Adrenal gland (tissue), 9 donors: ENCODE measurements at regions not wholly inside any gene's neighbourhood (a gene's known extent, or its start where the extent isn't known, plus 50 kb on each side); places are given as distances from the start of the nearest gene placed in this dataset.

Experiments
- DNase-seq, 7 donors: peaks; one replicate each; pipeline ENCODE4 v3.0.0-alpha.2; 2019 to 2020
- H3K27ac ChIP-seq, 5 donors: fragments of 200-600 bp; sonication (generic) in 4 of 5; 1 replicate in 3 of 5; 2 replicates in 2 of 5; pipeline versions ENCODE4 v1.5.1 to v1.8.0; 2016 to 2020; ENCODE audit warnings: mild to moderate bottlenecking in 1 of 5
- H3K27me3 ChIP-seq: fragments of 200-600 bp; 2 replicates; pipeline ENCODE4 v1.8.0; 2021
- H3K36me3 ChIP-seq, 2 donors: fragments of 200-600 bp; replicated peaks in 1 of 2; 1 replicate in 1 of 2; 2 replicates in 1 of 2; pipeline versions ENCODE4 v1.5.1 to v1.8.0; 2018 to 2022
- H3K4me1 ChIP-seq, 2 donors: fragments of 200-600 bp; replicated peaks in 1 of 2; 1 replicate in 1 of 2; 2 replicates in 1 of 2; pipeline versions ENCODE4 v1.5.1 to v1.8.0; 2018 to 2021
- H3K4me3 ChIP-seq, 4 donors: fragments of 200-600 bp; sonication (generic) in 3 of 4; one replicate each; pipeline ENCODE4 v1.5.1; 2016 to 2018
- H3K9me3 ChIP-seq, 3 donors: fragments of 200-600 bp; sonication (generic) in 1 of 3; replicated peaks in 1 of 3; 1 replicate in 2 of 3; 2 replicates in 1 of 3; pipeline versions ENCODE4 v1.5.1 to v1.8.0; 2016 to 2021
- POLR2A ChIP-seq, 2 donors: fragments of 450-650 bp; IDR thresholded peaks; one replicate each; pipeline ENCODE4 v1.6.1; 2017; ENCODE audit warnings: antibody characterized with exemption in 2 of 2, mild to moderate bottlenecking in 2 of 2, moderate library complexity in 1 of 2
- WGBS, 4 donors: extraction: QIAGEN DNeasy Blood & Tissue Kit in 2 of 4; methylation state at CpG; one replicate each; pipeline versions ENCODE4 v1.1.5 to v1.1.7; 2013 to 2017; 5-methylcytosine and 5-hydroxymethylcytosine counted together
- intact Hi-C, 2 donors: fragments of 100-400 bp; cut with DNase I; formaldehyde crosslinking; loops; one replicate each; pipeline versions ENCODE4 v1.14.1 to v1.15.0; 2022 to 2023
- TF ChIP-seq, protein P1 (sequence below), 6 experiments: fragments of 450-650 bp in 4 of 6; fragments of 200-600 bp in 2 of 6; sonication (generic) in 1 of 6; IDR thresholded peaks; 1 replicate in 5 of 6; 2 replicates in 1 of 6; pipeline versions ENCODE4 v1.5.1 to v1.8.0; 2016 to 2021; ENCODE audit warnings: antibody characterized with exemption in 6 of 6, mild to moderate bottlenecking in 2 of 6, moderate library complexity in 1 of 6
- donor health status: healthy with polysubstance abuse.
- donor health status: Bipolar disorder and iron deficiency.
- donor health status: DM: yes; HTN: yes; CAD: no.
- donor health status: DM: no; HTN: no; CAD: no.
- donor health status: DM: no; HTN: no; CAD: no.

DNA sequence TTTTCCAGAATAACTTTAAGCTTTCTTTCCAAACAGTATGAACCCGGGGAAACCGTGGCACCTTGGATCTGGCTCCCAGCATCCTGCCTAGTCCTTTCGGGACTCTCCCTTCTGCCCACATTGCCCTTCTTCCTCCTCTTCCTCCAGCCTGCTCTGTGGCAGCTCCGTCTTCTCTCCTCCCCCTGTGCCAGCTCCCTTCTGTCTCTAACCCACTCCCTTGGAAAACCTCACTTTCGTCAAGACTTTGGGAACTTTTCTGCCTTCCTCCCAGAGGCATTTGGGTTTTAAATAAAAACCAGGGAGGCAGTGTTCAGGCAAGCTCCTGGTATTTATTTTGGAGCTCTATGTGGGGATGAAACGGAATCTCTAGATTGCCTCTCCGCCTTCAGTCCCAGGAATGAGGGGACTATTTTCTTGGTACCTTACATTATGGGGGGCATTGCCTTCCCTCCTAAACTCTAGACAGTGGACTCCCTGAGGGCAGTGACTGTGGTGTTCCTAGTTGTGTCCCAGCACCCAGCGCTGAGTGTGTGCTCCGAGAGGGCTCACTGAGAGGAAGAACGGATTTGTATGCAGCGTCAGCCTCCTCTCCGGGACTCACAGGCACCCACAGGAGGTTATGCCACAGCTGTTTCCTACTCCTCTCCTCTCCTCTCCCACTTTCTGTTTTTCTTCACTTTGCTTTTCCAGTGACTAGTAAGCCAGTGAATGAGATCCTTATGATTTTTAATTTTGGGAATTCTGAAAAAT, 105.4 kb upstream of the MRPS22 start:
- H3K27me3 ChIP-seq = no peaks in the 10 kb centered on the region
- no peak overlapping the region for H3K4me3 ChIP-seq
- peaks cover 0 to 7% (median 0%) of the 10 kb centered on the region in 3 donors for H3K9me3 ChIP-seq
- intact Hi-C loops = no loop called here
- H3K36me3 ChIP-seq = no peaks in the 10 kb centered on the region
- H3K27ac ChIP-seq = no peak overlapping the region
- TF ChIP-seq, protein P1, sequence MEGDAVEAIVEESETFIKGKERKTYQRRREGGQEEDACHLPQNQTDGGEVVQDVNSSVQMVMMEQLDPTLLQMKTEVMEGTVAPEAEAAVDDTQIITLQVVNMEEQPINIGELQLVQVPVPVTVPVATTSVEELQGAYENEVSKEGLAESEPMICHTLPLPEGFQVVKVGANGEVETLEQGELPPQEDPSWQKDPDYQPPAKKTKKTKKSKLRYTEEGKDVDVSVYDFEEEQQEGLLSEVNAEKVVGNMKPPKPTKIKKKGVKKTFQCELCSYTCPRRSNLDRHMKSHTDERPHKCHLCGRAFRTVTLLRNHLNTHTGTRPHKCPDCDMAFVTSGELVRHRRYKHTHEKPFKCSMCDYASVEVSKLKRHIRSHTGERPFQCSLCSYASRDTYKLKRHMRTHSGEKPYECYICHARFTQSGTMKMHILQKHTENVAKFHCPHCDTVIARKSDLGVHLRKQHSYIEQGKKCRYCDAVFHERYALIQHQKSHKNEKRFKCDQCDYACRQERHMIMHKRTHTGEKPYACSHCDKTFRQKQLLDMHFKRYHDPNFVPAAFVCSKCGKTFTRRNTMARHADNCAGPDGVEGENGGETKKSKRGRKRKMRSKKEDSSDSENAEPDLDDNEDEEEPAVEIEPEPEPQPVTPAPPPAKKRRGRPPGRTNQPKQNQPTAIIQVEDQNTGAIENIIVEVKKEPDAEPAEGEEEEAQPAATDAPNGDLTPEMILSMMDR (IDR thresholded peaks at IDR 0.05) = no peak
- no peak for TF ChIP-seq POLR2A (IDR thresholded peaks at IDR 0.05)
- no peaks in the 10 kb centered on the region for H3K4me1 ChIP-seq
- DNase-seq = peak in 1 of 7 donors; percentile 28
- WGBS, 4 donors = 70 to 78% (median 74%) methylated on average over 12 of the region's 12 CpGs

DNA sequence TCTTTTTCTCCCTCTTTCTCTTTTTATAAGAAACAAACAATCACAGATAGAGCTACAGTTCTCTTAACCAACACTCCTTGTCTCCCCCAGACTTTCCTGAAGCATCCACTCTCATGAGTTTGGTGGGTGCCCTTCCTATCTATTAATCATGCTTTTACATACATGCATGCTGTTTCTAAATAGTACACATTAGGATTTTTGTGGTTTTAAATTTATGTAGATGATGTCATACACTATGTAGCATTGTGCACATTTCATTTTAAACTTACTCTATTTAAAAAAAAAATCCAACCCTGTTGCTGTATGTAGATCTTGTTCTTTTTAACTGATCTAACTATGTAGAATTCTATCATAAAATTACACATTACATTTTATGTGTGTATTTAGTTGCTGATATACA, 104.3 kb upstream of the MRPS22 start:
- Histone ChIP-seq H3K27me3 (no peaks in the 10 kb centered on the region), H3K4me1 (no peaks in the 10 kb centered on the region), H3K4me3 (no peak overlapping the region), H3K9me3 (peaks cover 0 to 7% (median 0%) of the 10 kb centered on the region in 3 donors), H3K27ac (no peak overlapping the region), H3K36me3 (no peaks in the 10 kb centered on the region)
- DNase-seq = no peak
- intact Hi-C loops = no loop called here
- TF ChIP-seq POLR2A (IDR thresholded peaks at IDR 0.05) = no peak
- TF ChIP-seq, protein P1 (IDR thresholded peaks at IDR 0.05) = no peak

DNA sequence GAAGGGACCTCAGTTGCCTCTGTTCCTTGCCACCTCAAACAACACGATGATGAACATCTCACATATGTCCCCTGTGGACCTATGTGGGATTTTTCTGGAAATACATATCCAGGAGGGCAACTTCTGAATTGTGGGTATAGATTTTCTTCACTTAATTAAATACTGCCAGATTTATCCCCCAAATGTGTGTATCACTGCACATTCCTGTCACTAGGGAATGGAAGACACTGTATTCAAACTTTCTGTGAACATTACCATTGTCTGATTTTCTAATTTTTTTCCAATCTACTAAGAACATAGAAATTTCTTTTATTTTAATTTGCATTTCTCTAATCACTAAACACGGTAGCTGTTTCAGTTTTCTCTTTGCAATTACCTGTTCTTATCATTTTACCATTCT, 102.0 kb upstream of the MRPS22 start:
- no peak overlapping the region for H3K27ac ChIP-seq
- no peaks in the 10 kb centered on the region for H3K36me3 ChIP-seq
- WGBS, 4 donors = 88 to 94% (median 89%) methylated on average over 2 of the region's 2 CpGs
- no peaks in the 10 kb centered on the region for H3K4me1 ChIP-seq
- no peaks in the 10 kb centered on the region for H3K27me3 ChIP-seq
- H3K4me3 ChIP-seq = no peak overlapping the region
- TF ChIP-seq, protein P1 (IDR thresholded peaks at IDR 0.05) = no peak
- intact Hi-C loops = no loop called here
- H3K9me3 ChIP-seq = peaks cover 0 to 7% (median 0%) of the 10 kb centered on the region in 3 donors
- DNase-seq = no peak

DNA sequence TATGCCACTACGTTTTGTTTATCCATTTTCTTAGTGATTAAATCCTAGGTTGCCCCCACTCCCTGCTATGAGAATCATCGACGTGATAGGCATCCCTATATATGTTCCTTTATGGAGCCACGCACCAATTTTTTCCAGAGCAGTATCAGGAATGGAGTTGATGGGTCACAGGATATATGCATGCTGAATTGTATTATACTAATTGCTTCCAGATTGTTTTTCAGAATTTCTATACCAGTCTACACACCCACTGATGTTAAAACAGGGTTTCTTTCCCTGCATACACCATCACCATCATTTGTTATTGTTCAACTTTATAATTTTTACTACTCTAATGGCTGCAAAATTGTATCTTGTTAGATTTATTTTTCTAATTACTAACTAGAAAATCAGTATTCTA, 100.1 kb upstream of the MRPS22 start:
- Histone ChIP-seq H3K4me1 (no peaks in the 10 kb centered on the region), H3K36me3 (no peaks in the 10 kb centered on the region), H3K27ac (no peak overlapping the region), H3K4me3 (no peak overlapping the region), H3K9me3 (peaks cover 0 to 7% (median 0%) of the 10 kb centered on the region in 3 donors), H3K27me3 (no peaks in the 10 kb centered on the region)
- intact Hi-C loops = no loop called here
- WGBS, 4 donors = 85 to 94% (median 88%) methylated on average over 4 of the region's 4 CpGs
- TF ChIP-seq POLR2A (IDR thresholded peaks at IDR 0.05) = no peak
- TF ChIP-seq, protein P1 (IDR thresholded peaks at IDR 0.05) = no peak
- DNase-seq = no peak
